ENCODE measurements at regions not wholly inside any gene's neighbourhood (a gene's known extent, or its start where the extent isn't known, plus 50 kb on each side); places are given as distances from the start of the nearest gene placed in this dataset.

GRCh38 chr6:112579601-112580000, 232.5 kb downstream of the RFPL4B start:
- Histone ChIP-seq H3K79me2 (ENCODE audit: insufficient read depth) (no peaks in the 10 kb centered on the region), H3K4me1 (ENCODE audit: control insufficient read depth in 1 of 2, insufficient read depth in 2 of 2, low read depth in 1 of 2, low read length in 1 of 2) (peaks cover 0 to 3% of the 10 kb centered on the region in 2 experiments; a peak in 1 of 4 replicates), H3K4me2 (no peak overlapping the region), H3K4me3 (ENCODE audit: low read depth in 2 of 2, low read length in 1 of 2) (no peak overlapping the region), H3K9me3 (no peaks in the 10 kb centered on the region), H3F3A (replicated peaks; ENCODE audit: insufficient read depth) (peaks cover 3% of the 10 kb centered on the region), H2AFZ (ENCODE audit: low read depth) (no peak overlapping the region), H3K9me2 (no peaks in the 10 kb centered on the region), H3K27me3 (ENCODE audit: insufficient read depth) (no peaks in the 10 kb centered on the region), H3K27ac (ENCODE audit: low read depth in 2 of 2, low read length in 1 of 2) (no peak overlapping the region), H3K36me3 (replicated peaks in 1 of 2; ENCODE audit: control insufficient read depth in 1 of 2, insufficient read depth in 2 of 2, low read length in 1 of 2) (no peaks in the 10 kb centered on the region), H3K9ac (no peak overlapping the region), H4K20me1 (ENCODE audit: insufficient read depth) (no peaks in the 10 kb centered on the region)
- ChIA-PET POLR2A (no interaction called here), CTCF (no interaction called here)
- TF ChIP-seq JUND (IDR thresholded peaks at IDR 0.05) (peak; percentile 4; the same call in 1 of the 2 replicates), POLR2AphosphoS5 (IDR thresholded peaks at IDR 0.05; ENCODE audit: low read depth, low read length) (no peak)
- no peak for DNase-seq
- WGBS (ENCODE audit: low lambda C conversion rate), result 40% methylated on average over 1 of the region's 1 CpG

- TF ChIP-seq IRF3 (IDR thresholded peaks at IDR 0.05; ENCODE audit: low read depth, low read length) (no peak), REST (IDR thresholded peaks at IDR 0.05; ENCODE audit: low read depth, low read length) (no peak)
- TF ChIP-seq, protein P1, sequence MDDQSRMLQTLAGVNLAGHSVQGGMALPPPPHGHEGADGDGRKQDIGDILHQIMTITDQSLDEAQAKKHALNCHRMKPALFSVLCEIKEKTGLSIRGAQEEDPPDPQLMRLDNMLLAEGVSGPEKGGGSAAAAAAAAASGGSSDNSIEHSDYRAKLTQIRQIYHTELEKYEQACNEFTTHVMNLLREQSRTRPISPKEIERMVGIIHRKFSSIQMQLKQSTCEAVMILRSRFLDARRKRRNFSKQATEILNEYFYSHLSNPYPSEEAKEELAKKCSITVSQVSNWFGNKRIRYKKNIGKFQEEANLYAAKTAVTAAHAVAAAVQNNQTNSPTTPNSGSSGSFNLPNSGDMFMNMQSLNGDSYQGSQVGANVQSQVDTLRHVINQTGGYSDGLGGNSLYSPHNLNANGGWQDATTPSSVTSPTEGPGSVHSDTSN (IDR thresholded peaks at IDR 0.05), result no peak
- TF ChIP-seq, protein P2, sequence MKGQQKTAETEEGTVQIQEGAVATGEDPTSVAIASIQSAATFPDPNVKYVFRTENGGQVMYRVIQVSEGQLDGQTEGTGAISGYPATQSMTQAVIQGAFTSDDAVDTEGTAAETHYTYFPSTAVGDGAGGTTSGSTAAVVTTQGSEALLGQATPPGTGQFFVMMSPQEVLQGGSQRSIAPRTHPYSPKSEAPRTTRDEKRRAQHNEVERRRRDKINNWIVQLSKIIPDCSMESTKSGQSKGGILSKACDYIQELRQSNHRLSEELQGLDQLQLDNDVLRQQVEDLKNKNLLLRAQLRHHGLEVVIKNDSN (IDR thresholded peaks at IDR 0.05; ENCODE audit: borderline replicate concordance, low read depth), result no peak
- H2AFZ ChIP-seq (ENCODE audit: low read depth), result no peak overlapping the region
- DNase-seq, result no peak
- no peak overlapping the region for H3K4me3 ChIP-seq (ENCODE audit: low read depth in 2 of 2, low read length in 1 of 2)
- no peaks in the 10 kb centered on the region for H3K79me2 ChIP-seq (ENCODE audit: insufficient read depth)
- ChIA-PET CTCF (no interaction called here), POLR2A (no interaction called here)
- H3K9me3 ChIP-seq, result no peaks in the 10 kb centered on the region
- H3K4me1 ChIP-seq (ENCODE audit: control insufficient read depth in 1 of 2, insufficient read depth in 2 of 2, low read depth in 1 of 2, low read length in 1 of 2), result peaks cover 0 to 3% of the 10 kb centered on the region in 2 experiments; a peak in 1 of 4 replicates
- H3K4me2 ChIP-seq, result no peak overlapping the region
- H3K36me3 ChIP-seq (replicated peaks in 1 of 2; ENCODE audit: control insufficient read depth in 1 of 2, insufficient read depth in 2 of 2, low read length in 1 of 2), result no peaks in the 10 kb centered on the region
- H3K27me3 ChIP-seq (ENCODE audit: insufficient read depth), result no peaks in the 10 kb centered on the region
- H3F3A ChIP-seq (replicated peaks; ENCODE audit: insufficient read depth), result peaks cover 3% of the 10 kb centered on the region
- no peak overlapping the region for H3K9ac ChIP-seq
- 93% methylated on average over 1 of the region's 1 CpG for WGBS (ENCODE audit: low lambda C conversion rate)
- no peak overlapping the region for H3K27ac ChIP-seq (ENCODE audit: low read depth in 2 of 2, low read length in 1 of 2)
- no peaks in the 10 kb centered on the region for H3K9me2 ChIP-seq
- H4K20me1 ChIP-seq (ENCODE audit: insufficient read depth), result no peaks in the 10 kb centered on the region
These were observed 233.9 kb downstream of the RFPL4B start for GRCh38 chr6:112581015-112581414.

Measured in SK-N-SH (cell line).